CD14-positive monocyte (primary cell): ENCODE measurements at regions not wholly inside any gene's neighbourhood (a gene's known extent, or its start where the extent isn't known, plus 50 kb on each side); places are given as distances from the start of the nearest gene placed in this dataset.

Experiments
- DNase-seq, 3 donors: peaks; one replicate each; pipeline ENCODE4 v3.0.0-alpha.2; 2011 to 2022
- H2AFZ ChIP-seq: 2 replicates; pipeline ENCODE4 v1.6.0; 2012; ENCODE audit warnings: mild to moderate bottlenecking, low read depth, low read length, inconsistent platforms; ENCODE audit not compliant: insufficient read depth, poor library complexity, severe bottlenecking
- H3K27ac ChIP-seq, 2 donors: 1 replicate in 1 of 2; 2 replicates in 1 of 2; pipeline ENCODE4 v1.5.1; 2012 to 2013; ENCODE audit warnings: low read length in 2 of 2, control low read depth in 1 of 2, inconsistent platforms in 1 of 2, low read depth in 1 of 2, mild to moderate bottlenecking in 1 of 2
- H3K27me3 ChIP-seq, 2 donors: one replicate each; pipeline versions ENCODE4 v1.6.0 to v1.6.1; 2011 to 2013; ENCODE audit warnings: low read length in 2 of 2; ENCODE audit not compliant: control insufficient read depth in 2 of 2, insufficient read depth in 2 of 2
- H3K36me3 ChIP-seq, 2 donors: replicated peaks in 1 of 2; 1 replicate in 1 of 2; 2 replicates in 1 of 2; pipeline versions ENCODE4 v1.5.1 to v1.6.1; 2012 to 2013; ENCODE audit warnings: low read length in 2 of 2, control low read depth in 1 of 2, inconsistent platforms in 1 of 2, mild to moderate bottlenecking in 1 of 2; ENCODE audit not compliant: insufficient read depth in 2 of 2, control insufficient read depth in 1 of 2
- H3K4me1 ChIP-seq, 2 donors: 1 replicate in 1 of 2; 2 replicates in 1 of 2; pipeline versions ENCODE4 v1.5.1 to v1.6.1; 2012 to 2013; ENCODE audit warnings: low read length in 2 of 2, control low read depth in 1 of 2, inconsistent platforms in 1 of 2, mild to moderate bottlenecking in 1 of 2, moderate library complexity in 1 of 2; ENCODE audit not compliant: insufficient read depth in 2 of 2, control insufficient read depth in 1 of 2
- H3K4me2 ChIP-seq: replicated peaks from 2 replicates; pipeline ENCODE3; 2012; ENCODE audit warnings: low read length, moderate library complexity, mild to moderate bottlenecking; ENCODE audit not compliant: poor library complexity, severe bottlenecking; ENCODE audit errors: extremely low read depth
- H3K4me3 ChIP-seq, 3 experiments: fragments of 200-600 bp in 1 of 3; sonication (generic) in 1 of 3; replicated peaks in 1 of 3; 1 replicate in 2 of 3; 2 replicates in 1 of 3; pipeline ENCODE4 v1.5.1; 2011 to 2013; ENCODE audit warnings: low read length in 3 of 3, mild to moderate bottlenecking in 3 of 3, control low read depth in 2 of 3, low read depth in 2 of 3, inconsistent platforms in 1 of 3, moderate library complexity in 1 of 3
- H3K79me2 ChIP-seq: 2 replicates; pipeline ENCODE4 v1.6.0; 2012; ENCODE audit warnings: mild to moderate bottlenecking, control low read depth, inconsistent platforms, low read length, moderate library complexity; ENCODE audit not compliant: insufficient read depth
- H3K9ac ChIP-seq: 2 replicates; pipeline ENCODE4 v1.6.0; 2017; ENCODE audit warnings: low read length, mild to moderate bottlenecking; ENCODE audit not compliant: insufficient read depth, poor library complexity, severe bottlenecking
- H3K9me3 ChIP-seq, 2 donors: replicated peaks in 1 of 2; 1 replicate in 1 of 2; 2 replicates in 1 of 2; pipeline versions ENCODE4 v1.5.1 to v1.6.1; 2012 to 2013; ENCODE audit warnings: low read length in 2 of 2, control low read depth in 1 of 2; ENCODE audit not compliant: control insufficient read depth in 1 of 2, insufficient read depth in 1 of 2
- H4K20me1 ChIP-seq: 2 replicates; pipeline ENCODE4 v1.6.0; 2012; ENCODE audit warnings: mild to moderate bottlenecking, low read length, control low read depth, moderate library complexity; ENCODE audit not compliant: insufficient read depth
- H3K27ac Mint-ChIP-seq, 7 donors: one replicate each; pipeline ENCODE4 v1.8.0; 2020; ENCODE audit warnings: mild to moderate bottlenecking in 7 of 7, mixed read lengths in 7 of 7, moderate library complexity in 6 of 7, inconsistent platforms in 2 of 7
- H3K27me3 Mint-ChIP-seq, 3 donors: one replicate each; pipeline ENCODE4 v1.8.0; 2021 to 2022; ENCODE audit warnings: low read depth in 3 of 3, mild to moderate bottlenecking in 3 of 3, mixed read lengths in 3 of 3, moderate library complexity in 3 of 3, inconsistent platforms in 1 of 3
- H3K36me3 Mint-ChIP-seq, 2 donors: one replicate each; pipeline ENCODE4 v1.8.0; 2020; ENCODE audit warnings: mixed read lengths in 2 of 2, inconsistent platforms in 1 of 2, mild to moderate bottlenecking in 1 of 2
- H3K4me1 Mint-ChIP-seq: one replicate; pipeline ENCODE4 v1.8.0; 2020; ENCODE audit warnings: mild to moderate bottlenecking, mixed read lengths
- H3K4me3 Mint-ChIP-seq, 2 donors: one replicate each; pipeline ENCODE4 v1.8.0; 2020; ENCODE audit warnings: mild to moderate bottlenecking in 2 of 2, mixed read lengths in 2 of 2, moderate library complexity in 1 of 2
- H3K9me3 Mint-ChIP-seq, 7 donors: one replicate each; pipeline ENCODE4 v1.8.0; 2020 to 2022; ENCODE audit warnings: mixed read lengths in 7 of 7, mild to moderate bottlenecking in 6 of 7, moderate library complexity in 6 of 7, inconsistent platforms in 2 of 7
- CTCF ChIP-seq: fragments of 200-600 bp; IDR thresholded peaks from one replicate; pipeline ENCODE4 v1.8.0; 2022; ENCODE audit warnings: antibody characterized with exemption, mild to moderate bottlenecking
- WGBS: methylation state at CpG from one replicate; pipeline ENCODE4 v1.1.5; 2013; ENCODE audit warnings: missing lambda C conversion rate; ENCODE audit not compliant: insufficient coverage; 5-methylcytosine and 5-hydroxymethylcytosine counted together
- intact Hi-C, 2 donors: fragments of 100-400 bp; cut with micrococcal nuclease; formaldehyde crosslinking; loops; one replicate each; pipeline versions ENCODE4 v1.15.0 to v1.15.1; 2023

- no peak overlapping the region for H3K4me3 Mint-ChIP-seq
- H3K36me3 ChIP-seq: no peaks in the 10 kb centered on the region
- H3K79me2 ChIP-seq: no peaks in the 10 kb centered on the region
- H4K20me1 ChIP-seq: no peaks in the 10 kb centered on the region
- WGBS: 100% methylated on average over 1 of the region's 2 CpGs
- no peak overlapping the region for H2AFZ ChIP-seq
- H3K4me2 ChIP-seq: no peak overlapping the region
- no peak overlapping the region for H3K9ac ChIP-seq
- DNase-seq: no peak
- no peaks in the 10 kb centered on the region for H3K4me1 ChIP-seq
- no peaks in the 10 kb centered on the region for H3K27me3 Mint-ChIP-seq
- H3K4me3 ChIP-seq: no peak overlapping the region
- H3K9me3 ChIP-seq: no peaks in the 10 kb centered on the region
- no peak overlapping the region for H3K27ac ChIP-seq
- H3K27ac Mint-ChIP-seq: no peak overlapping the region
- no peaks in the 10 kb centered on the region for H3K36me3 Mint-ChIP-seq
- intact Hi-C loops: no loop called here
- H3K4me1 Mint-ChIP-seq: no peaks in the 10 kb centered on the region
- TF ChIP-seq CTCF: no peak
- no peaks in the 10 kb centered on the region for H3K27me3 ChIP-seq
- H3K9me3 Mint-ChIP-seq: no peaks in the 10 kb centered on the region
Observed at GRCh38 chr5:92860061-92860460, 721.0 kb downstream of the NR2F1-AS1 start.

- Histone ChIP-seq H3K27me3 (no peaks in the 10 kb centered on the region), H3K79me2 (no peaks in the 10 kb centered on the region), H3K9ac (no peak overlapping the region), H3K4me2 (no peak overlapping the region), H4K20me1 (no peaks in the 10 kb centered on the region), H3K4me3 (no peak overlapping the region), H3K36me3 (no peaks in the 10 kb centered on the region), H3K27ac (no peak overlapping the region), H3K9me3 (no peaks in the 10 kb centered on the region), H3K4me1 (no peaks in the 10 kb centered on the region), H2AFZ (no peak overlapping the region)
- DNase-seq: no peak
- Mint-ChIP-seq H3K27me3 (no peaks in the 10 kb centered on the region), H3K4me3 (no peak overlapping the region), H3K36me3 (no peaks in the 10 kb centered on the region), H3K9me3 (peaks cover 0 to 2% (median 0%) of the 10 kb centered on the region in 7 donors), H3K27ac (no peak overlapping the region), H3K4me1 (no peaks in the 10 kb centered on the region)
- no CpG with 5 or more reads among the region's 4 CpGs for WGBS
- intact Hi-C loops: no loop called here
- TF ChIP-seq CTCF: no peak
Observed at GRCh38 chr5:92852219-92852618, 728.8 kb downstream of the NR2F1-AS1 start.
